Gastroesophageal sphincter (tissue), 4 donors: ENCODE measurements at regions not wholly inside any gene's neighbourhood (a gene's known extent, or its start where the extent isn't known, plus 50 kb on each side); places are given as distances from the start of the nearest gene placed in this dataset.
A peak's percentile ranks its signal among the peaks of the same experiment; 100 is the strongest.

Experiments
- ATAC-seq: fragments of 150-250 bp; one replicate; pipeline ENCODE4 v1.9.1; 2016; ENCODE audit warnings: mild to moderate bottlenecking, moderate library complexity
- H3K27ac ChIP-seq, 4 donors: fragments of 200-600 bp; sonication (generic) in 3 of 4; 1 replicate in 3 of 4; 2 replicates in 1 of 4; pipeline ENCODE4 v1.5.1; 2016 to 2019
- H3K27me3 ChIP-seq: fragments of 200-600 bp; sonication (generic); one replicate; pipeline ENCODE4 v1.5.1; 2019
- H3K36me3 ChIP-seq, 2 donors: fragments of 200-600 bp; sonication (generic); one replicate each; pipeline ENCODE4 v1.5.1; 2019; ENCODE audit warnings: control low read depth in 1 of 2
- H3K4me1 ChIP-seq, 3 donors: fragments of 200-600 bp; sonication (generic); 1 replicate in 2 of 3; 2 replicates in 1 of 3; pipeline ENCODE4 v1.5.1; 2016 to 2019; ENCODE audit warnings: control low read depth in 2 of 3
- H3K4me3 ChIP-seq, 2 donors: fragments of 200-600 bp; sonication (generic); one replicate each; pipeline ENCODE4 v1.5.1; 2019; ENCODE audit warnings: mild to moderate bottlenecking in 1 of 2, moderate library complexity in 1 of 2
- H3K9me3 ChIP-seq, 3 donors: fragments of 200-600 bp; sonication (generic); one replicate each; pipeline ENCODE4 v1.5.1; 2017 to 2019; ENCODE audit warnings: control low read depth in 2 of 3
- CTCF ChIP-seq, 4 experiments: fragments of 200-600 bp in 2 of 4; fragments of 450-650 bp in 2 of 4; sonication (generic) in 1 of 4; IDR thresholded peaks; one replicate each; pipeline ENCODE4 v1.5.1; 2017 to 2019; ENCODE audit warnings: antibody characterized with exemption in 4 of 4, mild to moderate bottlenecking in 2 of 4, moderate library complexity in 2 of 4
- EP300 ChIP-seq: sonication (generic); formaldehyde crosslinking; IDR thresholded peaks from one replicate; pipeline ENCODE4 v1.6.1; 2017; ENCODE audit warnings: antibody characterized with exemption, mild to moderate bottlenecking
- POLR2A ChIP-seq, 2 donors: fragments of 450-650 bp; IDR thresholded peaks; one replicate each; pipeline ENCODE4 v1.6.1; 2017; ENCODE audit warnings: antibody characterized with exemption in 2 of 2, mild to moderate bottlenecking in 2 of 2, moderate library complexity in 1 of 2
- POLR2AphosphoS5 ChIP-seq: sonication (generic); formaldehyde crosslinking; IDR thresholded peaks from one replicate; pipeline ENCODE4 v1.6.1; 2017; ENCODE audit warnings: antibody characterized with exemption
- WGBS, 2 donors: methylation state at CpG; one replicate each; pipeline ENCODE4 v1.1.5; 2018; ENCODE audit warnings: low coverage in 1 of 2; 5-methylcytosine and 5-hydroxymethylcytosine counted together

- WGBS, 2 donors, result 0 to 8% methylated on average over 2 to 5 of the region's 47 CpGs
- Histone ChIP-seq H3K9me3 (no peaks in the 10 kb centered on the region), H3K4me1 (peaks cover 0 to 16% (median 0%) of the 10 kb centered on the region in 3 donors), H3K27me3 (no peaks in the 10 kb centered on the region), H3K27ac (peak overlapping the region; percentile 47 to 85 (median 80)), H3K36me3 (no peaks in the 10 kb centered on the region), H3K4me3 (peak overlapping the region; percentile 77 to 84)
- ATAC-seq, result peak; percentile 98
- no peak for TF ChIP-seq EP300
- peak in 2 of 4 experiments; percentile 50 to 76 for TF ChIP-seq CTCF (IDR thresholded peaks at IDR 0.05)
- TF ChIP-seq POLR2AphosphoS5, result peak; percentile 65
- TF ChIP-seq POLR2A (IDR thresholded peaks at IDR 0.05), result peak; percentile 39 to 60
These were observed 156.4 kb upstream of the XPO1 start for GRCh38 chr2:61694312-61695274.

GRCh38 chr2:61693744-61694143 is 155.6 kb upstream of the XPO1 start:
- TF ChIP-seq POLR2AphosphoS5, result no peak
- TF ChIP-seq CTCF (IDR thresholded peaks at IDR 0.05), result no peak
- Histone ChIP-seq H3K27ac (peak overlapping the region; percentile 47 to 85 (median 80)), H3K27me3 (no peaks in the 10 kb centered on the region), H3K4me1 (peaks cover 0 to 16% (median 0%) of the 10 kb centered on the region in 3 donors), H3K4me3 (no peak overlapping the region), H3K9me3 (no peaks in the 10 kb centered on the region), H3K36me3 (no peaks in the 10 kb centered on the region)
- ATAC-seq, result no peak
- WGBS, 2 donors, result 79 to 100% methylated on average over 2 of the region's 2 CpGs

- no peaks in the 10 kb centered on the region for H3K9me3 ChIP-seq
- TF ChIP-seq POLR2AphosphoS5, result no peak
- no peak for TF ChIP-seq CTCF (IDR thresholded peaks at IDR 0.05)
- TF ChIP-seq EP300, result no peak
- TF ChIP-seq POLR2A (IDR thresholded peaks at IDR 0.05), result no peak
- H3K4me3 ChIP-seq, result no peak overlapping the region
- H3K27ac ChIP-seq, result no peak overlapping the region
- no peaks in the 10 kb centered on the region for H3K36me3 ChIP-seq
- H3K27me3 ChIP-seq, result no peaks in the 10 kb centered on the region
- peaks cover 0 to 11% (median 0%) of the 10 kb centered on the region in 3 donors for H3K4me1 ChIP-seq
- ATAC-seq, result no peak
These were observed 152.0 kb upstream of the XPO1 start for GRCh38 chr2:61690078-61690596.

GRCh38 chr2:61689568-61689967 is 151.4 kb upstream of the XPO1 start:
- Histone ChIP-seq H3K9me3 (no peaks in the 10 kb centered on the region), H3K27me3 (no peaks in the 10 kb centered on the region), H3K4me1 (peaks cover 0 to 8% (median 0%) of the 10 kb centered on the region in 3 donors), H3K27ac (no peak overlapping the region), H3K36me3 (no peaks in the 10 kb centered on the region), H3K4me3 (no peak overlapping the region)
- 74 to 80% methylated on average over 5 of the region's 5 CpGs for WGBS, 2 donors
- no peak for ATAC-seq
- TF ChIP-seq CTCF (IDR thresholded peaks at IDR 0.05), result no peak
- TF ChIP-seq EP300, result no peak
- TF ChIP-seq POLR2A (IDR thresholded peaks at IDR 0.05), result no peak
- TF ChIP-seq POLR2AphosphoS5, result no peak
